B cell (primary cell): ENCODE measurements at regions not wholly inside any gene's neighbourhood (a gene's known extent, or its start where the extent isn't known, plus 50 kb on each side); places are given as distances from the start of the nearest gene placed in this dataset.

Experiments used
- ATAC-seq: fragments of 200-7000 bp; cut with Tn5 transposase; one replicate; pipeline ENCODE4 v1.10.0; 2021; ENCODE audit warnings: low read depth, mild to moderate bottlenecking, moderate number of reproducible peaks, moderate library complexity
- CTCF ChIA-PET: fragments of 350-600 bp; sonication (Branson Sonifier 250); formaldehyde crosslinking; loops from one replicate; lab custom pipeline; 2021; ENCODE audit warnings: antibody characterized with exemption, inconsistent platforms; lab: Charles Lee
- POLR2A ChIA-PET: fragments of 350-600 bp; sonication (Branson Sonifier 250); formaldehyde crosslinking; loops from one replicate; lab custom pipeline; 2021; ENCODE audit warnings: antibody characterized with exemption; lab: Charles Lee
- DNase-seq: peaks from one replicate; pipeline ENCODE4 v3.0.0; 2013
- H2AFZ ChIP-seq: 2 replicates; pipeline ENCODE4 v1.6.1; 2012; ENCODE audit warnings: mild to moderate bottlenecking, low read depth, low read length; ENCODE audit not compliant: insufficient read depth, poor library complexity, severe bottlenecking
- H3K27ac ChIP-seq, 2 donors: 1 replicate in 1 of 2; 2 replicates in 1 of 2; pipeline ENCODE4 v1.5.1; 2012 to 2013; ENCODE audit warnings: low read length in 2 of 2, mild to moderate bottlenecking in 2 of 2, moderate library complexity in 1 of 2
- H3K27me3 ChIP-seq, 4 experiments: fragments of 200-600 bp in 1 of 4; sonication (generic) in 1 of 4; replicated peaks in 1 of 4; 1 replicate in 2 of 4; 2 replicates in 2 of 4; pipeline versions ENCODE4 v1.6.1 to v1.7.0; 2013 to 2016; ENCODE audit warnings: low read length in 3 of 4, mild to moderate bottlenecking in 2 of 4, mixed read lengths in 1 of 4, moderate library complexity in 1 of 4; ENCODE audit not compliant: insufficient read depth in 4 of 4, control insufficient read depth in 3 of 4; ENCODE audit errors: control extremely low read depth in 1 of 4
- H3K36me3 ChIP-seq, 2 experiments: replicated peaks in 1 of 2; 1 replicate in 1 of 2; 2 replicates in 1 of 2; pipeline versions ENCODE4 v1.6.1 to v1.7.1; 2013; ENCODE audit warnings: low read length in 1 of 2; ENCODE audit not compliant: insufficient read depth in 2 of 2, control insufficient read depth in 1 of 2; ENCODE audit errors: control extremely low read depth in 1 of 2, extremely low read depth in 1 of 2
- H3K4me1 ChIP-seq, 2 donors: fragments of 200-600 bp in 1 of 2; sonication (generic) in 1 of 2; 1 replicate in 1 of 2; 2 replicates in 1 of 2; pipeline versions ENCODE4 v1.5.1 to v1.6.1; 2013 to 2017; ENCODE audit warnings: low read length in 2 of 2; ENCODE audit not compliant: control insufficient read depth in 2 of 2, insufficient read depth in 2 of 2
- H3K4me2 ChIP-seq: replicated peaks from 2 replicates; pipeline ENCODE3; 2012; ENCODE audit warnings: mild to moderate bottlenecking, low read depth, low read length; ENCODE audit not compliant: poor library complexity, severe bottlenecking
- H3K4me3 ChIP-seq, 5 experiments: fragments of 200-600 bp in 1 of 5; sonication (generic) in 1 of 5; 1 replicate in 3 of 5; 2 replicates in 2 of 5; pipeline versions ENCODE4 v1.5.1 to v1.7.0; 2011 to 2016; ENCODE audit warnings: low read length in 4 of 5, mild to moderate bottlenecking in 4 of 5, low read depth in 2 of 5, control low read depth in 1 of 5, moderate library complexity in 1 of 5; ENCODE audit not compliant: insufficient read depth in 1 of 5; ENCODE audit errors: control extremely low read depth in 1 of 5, extremely low read depth in 1 of 5
- H3K79me2 ChIP-seq: fragments of 200-600 bp; sonication (generic); one replicate; pipeline ENCODE4 v1.6.0; 2016; ENCODE audit warnings: low read length; ENCODE audit not compliant: control insufficient read depth, insufficient read depth
- H3K9ac ChIP-seq: fragments of 200-600 bp; sonication (generic); 2 replicates; pipeline ENCODE4 v1.6.1; 2017; ENCODE audit warnings: mild to moderate bottlenecking, low read length, moderate library complexity
- H3K9me3 ChIP-seq, 3 donors: one replicate each; pipeline versions ENCODE4 v1.6.1 to v1.7.1; 2013; ENCODE audit warnings: low read length in 2 of 3; ENCODE audit not compliant: control insufficient read depth in 2 of 3, insufficient read depth in 1 of 3; ENCODE audit errors: control extremely low read depth in 1 of 3
- H4K20me1 ChIP-seq: 2 replicates; pipeline ENCODE4 v1.6.0; 2012; ENCODE audit warnings: mild to moderate bottlenecking, low read length; ENCODE audit not compliant: insufficient read depth, control insufficient read depth, poor library complexity, severe bottlenecking
- H3K27ac Mint-ChIP-seq: one replicate; pipeline ENCODE4 v1.8.0; 2021; ENCODE audit warnings: mixed read lengths
- H3K27me3 Mint-ChIP-seq: one replicate; pipeline ENCODE4 v1.8.0; 2021; ENCODE audit warnings: mixed read lengths
- H3K4me1 Mint-ChIP-seq: one replicate; pipeline ENCODE4 v1.8.0; 2021; ENCODE audit warnings: mixed read lengths
- H3K4me3 Mint-ChIP-seq: one replicate; pipeline ENCODE4 v1.8.0; 2021; ENCODE audit warnings: mixed read lengths
- H3K9me3 Mint-ChIP-seq: one replicate; pipeline ENCODE4 v1.8.0; 2022; ENCODE audit warnings: mixed read lengths; ENCODE audit not compliant: insufficient read depth
- CTCF ChIP-seq: fragments of 200-600 bp; IDR thresholded peaks from one replicate; pipeline ENCODE4 v1.8.0; 2022; ENCODE audit warnings: antibody characterized with exemption, mild to moderate bottlenecking
- EZH2 ChIP-seq: IDR thresholded peaks from 2 replicates; pipeline ENCODE4 v1.6.1; 2012; ENCODE audit warnings: borderline replicate concordance, low read depth, mild to moderate bottlenecking, moderate library complexity, low read length; ENCODE audit not compliant: insufficient read depth, poor library complexity, severe bottlenecking
- WGBS: methylation state at CpG from one replicate; pipeline ENCODE4 v1.1.5; 2013; ENCODE audit warnings: missing lambda C conversion rate; ENCODE audit not compliant: insufficient coverage; 5-methylcytosine and 5-hydroxymethylcytosine counted together
- intact Hi-C: fragments of 100-400 bp; cut with micrococcal nuclease; formaldehyde crosslinking; loops from one replicate; pipeline ENCODE4 v1.10.0; 2022

DNA sequence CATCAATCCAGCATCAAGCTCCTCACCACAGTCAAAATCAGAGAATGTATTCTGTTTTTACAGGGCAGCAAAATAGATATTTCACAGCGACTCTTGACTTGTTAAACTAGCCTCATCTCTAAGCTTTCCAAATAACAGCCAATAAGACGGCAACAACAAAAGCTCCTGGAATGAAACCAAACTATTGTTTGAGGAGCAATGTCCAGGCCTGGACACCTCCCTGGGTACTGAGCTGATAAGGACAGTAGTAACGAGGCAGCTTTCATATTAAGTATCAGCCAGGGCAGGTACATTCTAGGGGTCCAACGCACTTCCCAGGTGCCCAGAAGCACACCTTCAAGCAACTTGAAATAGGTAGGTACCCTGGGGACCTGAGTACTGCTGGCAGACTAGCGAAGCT, 260.3 kb downstream of the ENC1 start:
- ATAC-seq, result no peak
- WGBS, result 83% methylated on average over 3 of the region's 5 CpGs

GRCh38 chr5:74378464-74378863, 262.1 kb downstream of the ENC1 start:
- H2AFZ ChIP-seq, result no peak overlapping the region
- H3K9me3 ChIP-seq, result no peaks in the 10 kb centered on the region
- ChIA-PET POLR2A (no interaction called here), CTCF (no interaction called here)
- no peak overlapping the region for H3K4me2 ChIP-seq
- no peak overlapping the region for H3K27ac Mint-ChIP-seq
- H4K20me1 ChIP-seq, result no peaks in the 10 kb centered on the region
- intact Hi-C loops, result no loop called here
- no peaks in the 10 kb centered on the region for H3K9me3 Mint-ChIP-seq
- DNase-seq, result no peak
- H3K4me3 Mint-ChIP-seq, result no peak overlapping the region
- no peak overlapping the region for H3K4me3 ChIP-seq
- H3K27me3 ChIP-seq, result peaks cover 0 to 3% (median 0%) of the 10 kb centered on the region in 4 experiments
- peaks cover 12% of the 10 kb centered on the region for H3K27me3 Mint-ChIP-seq
- TF ChIP-seq EZH2 (no peak), CTCF (no peak)
- H3K79me2 ChIP-seq, result no peaks in the 10 kb centered on the region
- H3K4me1 Mint-ChIP-seq, result no peaks in the 10 kb centered on the region
- WGBS, result no CpG with 5 or more reads among the region's 1 CpG
- H3K4me1 ChIP-seq, result no peaks in the 10 kb centered on the region
- no peaks in the 10 kb centered on the region for H3K36me3 ChIP-seq
- no peak overlapping the region for H3K27ac ChIP-seq
- no peak overlapping the region for H3K9ac ChIP-seq
- no peak for ATAC-seq

More for the DNA sequence above, 260.3 kb downstream of the ENC1 start:
- TF ChIP-seq CTCF (no peak), EZH2 (no peak)
- H3K9me3 Mint-ChIP-seq, result no peaks in the 10 kb centered on the region
- H3K9me3 ChIP-seq, result no peaks in the 10 kb centered on the region
- H3K9ac ChIP-seq, result no peak overlapping the region
- intact Hi-C loops, result no loop called here
- ChIA-PET POLR2A (no interaction called here), CTCF (no interaction called here)
- H2AFZ ChIP-seq, result no peak overlapping the region
- no peaks in the 10 kb centered on the region for H3K36me3 ChIP-seq
- no peak overlapping the region for H3K27ac ChIP-seq
- no peaks in the 10 kb centered on the region for H4K20me1 ChIP-seq
- H3K27me3 Mint-ChIP-seq, result peaks cover 17% of the 10 kb centered on the region
- H3K27me3 ChIP-seq, result peaks cover 0 to 3% (median 0%) of the 10 kb centered on the region in 4 experiments
- no peak overlapping the region for H3K27ac Mint-ChIP-seq
- DNase-seq, result no peak
- no peaks in the 10 kb centered on the region for H3K4me1 ChIP-seq
- H3K79me2 ChIP-seq, result no peaks in the 10 kb centered on the region
- no peak overlapping the region for H3K4me3 Mint-ChIP-seq
- H3K4me3 ChIP-seq, result no peak overlapping the region
- H3K4me2 ChIP-seq, result no peak overlapping the region
- H3K4me1 Mint-ChIP-seq, result no peaks in the 10 kb centered on the region
